BE2C (cell line): ENCODE measurements at regions not wholly inside any gene's neighbourhood (a gene's known extent, or its start where the extent isn't known, plus 50 kb on each side); places are given as distances from the start of the nearest gene placed in this dataset.

Experiments used
- DNase-seq: peaks from one replicate; pipeline ENCODE4 v3.0.0-alpha.2; 2020
- H3K27me3 ChIP-seq: fragments of 250-450 bp; sonication (Bioruptor Pico); 2 replicates; pipeline ENCODE4 v1.5.1; 2020; ENCODE audit warnings: mild to moderate bottlenecking
- H3K36me3 ChIP-seq: fragments of 250-450 bp; sonication (Bioruptor Pico); 2 replicates; pipeline ENCODE4 v1.5.1; 2020; ENCODE audit warnings: mild to moderate bottlenecking
- H3K4me1 ChIP-seq: fragments of 250-450 bp; sonication (Bioruptor Pico); 2 replicates; pipeline ENCODE4 v1.5.1; 2020
- H3K4me3 ChIP-seq: 2 replicates; pipeline ENCODE4 v1.5.1; 2011; ENCODE audit warnings: low read depth, low read length
- H3K9me3 ChIP-seq: fragments of 250-450 bp; sonication (Bioruptor Pico); 2 replicates; pipeline ENCODE4 v1.5.1; 2020
- TF ChIP-seq, protein P1 (sequence below): IDR thresholded peaks from 2 replicates; pipeline ENCODE4 v1.5.1; 2012; ENCODE audit warnings: mild to moderate bottlenecking, low read depth, low read length

GRCh38 chr21:14725219-14725618 lies 179.1 kb upstream of the SAMSN1 start:
- Histone ChIP-seq H3K36me3 (no peaks in the 10 kb centered on the region), H3K4me3 (no peak overlapping the region), H3K4me1 (no peaks in the 10 kb centered on the region), H3K27me3 (no peaks in the 10 kb centered on the region; the same call in 1 of the 2 replicates), H3K9me3 (no peaks in the 10 kb centered on the region)
- TF ChIP-seq, protein P1, sequence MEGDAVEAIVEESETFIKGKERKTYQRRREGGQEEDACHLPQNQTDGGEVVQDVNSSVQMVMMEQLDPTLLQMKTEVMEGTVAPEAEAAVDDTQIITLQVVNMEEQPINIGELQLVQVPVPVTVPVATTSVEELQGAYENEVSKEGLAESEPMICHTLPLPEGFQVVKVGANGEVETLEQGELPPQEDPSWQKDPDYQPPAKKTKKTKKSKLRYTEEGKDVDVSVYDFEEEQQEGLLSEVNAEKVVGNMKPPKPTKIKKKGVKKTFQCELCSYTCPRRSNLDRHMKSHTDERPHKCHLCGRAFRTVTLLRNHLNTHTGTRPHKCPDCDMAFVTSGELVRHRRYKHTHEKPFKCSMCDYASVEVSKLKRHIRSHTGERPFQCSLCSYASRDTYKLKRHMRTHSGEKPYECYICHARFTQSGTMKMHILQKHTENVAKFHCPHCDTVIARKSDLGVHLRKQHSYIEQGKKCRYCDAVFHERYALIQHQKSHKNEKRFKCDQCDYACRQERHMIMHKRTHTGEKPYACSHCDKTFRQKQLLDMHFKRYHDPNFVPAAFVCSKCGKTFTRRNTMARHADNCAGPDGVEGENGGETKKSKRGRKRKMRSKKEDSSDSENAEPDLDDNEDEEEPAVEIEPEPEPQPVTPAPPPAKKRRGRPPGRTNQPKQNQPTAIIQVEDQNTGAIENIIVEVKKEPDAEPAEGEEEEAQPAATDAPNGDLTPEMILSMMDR: no peak
- no peak for DNase-seq

- no peak overlapping the region for H3K4me3 ChIP-seq
- H3K9me3 ChIP-seq: no peaks in the 10 kb centered on the region
- no peaks in the 10 kb centered on the region for H3K4me1 ChIP-seq
- TF ChIP-seq, protein P1: no peak
- H3K27me3 ChIP-seq: no peaks in the 10 kb centered on the region
- no peaks in the 10 kb centered on the region for H3K36me3 ChIP-seq
- no peak for DNase-seq
Observed at GRCh38 chr21:14722841-14723483, 176.8 kb upstream of the SAMSN1 start.

GRCh38 chr21:14720237-14720636 lies 174.1 kb upstream of the SAMSN1 start:
- Histone ChIP-seq H3K36me3 (no peaks in the 10 kb centered on the region), H3K4me3 (no peak overlapping the region), H3K27me3 (no peaks in the 10 kb centered on the region), H3K4me1 (no peaks in the 10 kb centered on the region), H3K9me3 (no peaks in the 10 kb centered on the region)
- TF ChIP-seq, protein P1: no peak
- no peak for DNase-seq

- Histone ChIP-seq H3K4me1 (no peaks in the 10 kb centered on the region), H3K27me3 (no peaks in the 10 kb centered on the region), H3K4me3 (no peak overlapping the region), H3K9me3 (no peaks in the 10 kb centered on the region), H3K36me3 (no peaks in the 10 kb centered on the region)
- peak; percentile 7 for DNase-seq
- TF ChIP-seq, protein P1: no peak
Observed at GRCh38 chr21:14718951-14719350, 172.8 kb upstream of the SAMSN1 start.

DNA sequence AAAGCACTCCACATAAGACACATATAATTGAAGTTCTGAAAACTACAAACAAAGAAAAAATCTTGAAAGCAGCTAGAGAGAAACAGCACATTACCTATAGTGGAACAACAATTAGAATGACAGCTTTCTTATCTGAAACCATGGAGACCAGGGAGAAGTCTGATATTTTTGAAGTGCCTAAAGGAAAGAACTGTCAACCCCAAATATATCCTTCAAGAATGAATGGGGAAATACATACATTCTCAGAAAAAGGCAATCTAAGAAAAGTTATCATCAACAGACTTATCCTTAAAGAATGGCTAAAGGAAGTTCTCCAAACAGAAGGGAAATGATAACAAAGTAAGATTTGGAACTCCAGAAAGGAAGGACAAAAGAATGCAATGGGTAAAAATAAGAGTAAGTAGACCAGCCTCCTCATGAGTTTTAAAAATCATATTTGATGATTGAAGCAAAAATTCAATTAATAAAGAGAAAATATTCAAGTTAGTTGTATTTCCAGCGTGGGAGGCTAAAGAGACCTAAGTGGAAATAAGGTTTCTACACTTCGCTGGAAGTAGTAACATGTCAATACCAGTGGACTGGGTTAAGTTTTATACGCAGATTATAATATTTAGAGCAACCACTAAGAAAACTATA lies 170.8 kb upstream of the SAMSN1 start:
- Histone ChIP-seq H3K9me3 (no peaks in the 10 kb centered on the region), H3K36me3 (no peaks in the 10 kb centered on the region), H3K4me1 (no peaks in the 10 kb centered on the region), H3K27me3 (no peaks in the 10 kb centered on the region), H3K4me3 (no peak overlapping the region)
- TF ChIP-seq, protein P1: no peak
- DNase-seq: no peak

DNA sequence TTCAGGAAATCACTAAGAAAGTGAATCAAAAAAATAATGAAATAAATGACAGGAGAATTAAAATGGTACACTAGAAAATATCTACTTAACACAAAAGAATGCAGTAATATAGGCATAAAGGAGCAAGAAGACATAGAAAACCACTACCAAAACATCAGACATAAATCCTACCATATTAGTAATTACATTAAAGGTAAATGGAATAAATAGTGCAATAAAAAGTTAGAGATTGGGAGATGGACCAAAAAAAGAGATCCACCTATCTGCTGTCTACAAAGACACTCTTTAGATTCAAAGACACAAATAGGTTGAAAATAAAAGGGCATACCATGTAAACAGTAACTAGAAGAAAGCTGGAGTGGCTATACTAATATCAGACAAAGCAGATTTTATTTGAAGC lies 167.0 kb upstream of the SAMSN1 start:
- no peak overlapping the region for H3K4me3 ChIP-seq
- H3K27me3 ChIP-seq: no peaks in the 10 kb centered on the region
- H3K36me3 ChIP-seq: no peaks in the 10 kb centered on the region
- no peaks in the 10 kb centered on the region for H3K4me1 ChIP-seq
- TF ChIP-seq, protein P1: no peak
- DNase-seq: no peak
- H3K9me3 ChIP-seq: no peaks in the 10 kb centered on the region
